CD14-positive monocyte (primary cell): ENCODE measurements at regions not wholly inside any gene's neighbourhood (a gene's known extent, or its start where the extent isn't known, plus 50 kb on each side); places are given as distances from the start of the nearest gene placed in this dataset.

Experiments
- DNase-seq, 3 donors: peaks; one replicate each; pipeline ENCODE4 v3.0.0-alpha.2; 2011 to 2022
- H2AFZ ChIP-seq: 2 replicates; pipeline ENCODE4 v1.6.0; 2012; ENCODE audit warnings: mild to moderate bottlenecking, low read depth, low read length, inconsistent platforms; ENCODE audit not compliant: insufficient read depth, poor library complexity, severe bottlenecking
- H3K27ac ChIP-seq, 2 donors: 1 replicate in 1 of 2; 2 replicates in 1 of 2; pipeline ENCODE4 v1.5.1; 2012 to 2013; ENCODE audit warnings: low read length in 2 of 2, control low read depth in 1 of 2, inconsistent platforms in 1 of 2, low read depth in 1 of 2, mild to moderate bottlenecking in 1 of 2
- H3K27me3 ChIP-seq, 2 donors: one replicate each; pipeline versions ENCODE4 v1.6.0 to v1.6.1; 2011 to 2013; ENCODE audit warnings: low read length in 2 of 2; ENCODE audit not compliant: control insufficient read depth in 2 of 2, insufficient read depth in 2 of 2
- H3K36me3 ChIP-seq, 2 donors: replicated peaks in 1 of 2; 1 replicate in 1 of 2; 2 replicates in 1 of 2; pipeline versions ENCODE4 v1.5.1 to v1.6.1; 2012 to 2013; ENCODE audit warnings: low read length in 2 of 2, control low read depth in 1 of 2, inconsistent platforms in 1 of 2, mild to moderate bottlenecking in 1 of 2; ENCODE audit not compliant: insufficient read depth in 2 of 2, control insufficient read depth in 1 of 2
- H3K4me1 ChIP-seq, 2 donors: 1 replicate in 1 of 2; 2 replicates in 1 of 2; pipeline versions ENCODE4 v1.5.1 to v1.6.1; 2012 to 2013; ENCODE audit warnings: low read length in 2 of 2, control low read depth in 1 of 2, inconsistent platforms in 1 of 2, mild to moderate bottlenecking in 1 of 2, moderate library complexity in 1 of 2; ENCODE audit not compliant: insufficient read depth in 2 of 2, control insufficient read depth in 1 of 2
- H3K4me2 ChIP-seq: replicated peaks from 2 replicates; pipeline ENCODE3; 2012; ENCODE audit warnings: low read length, moderate library complexity, mild to moderate bottlenecking; ENCODE audit not compliant: poor library complexity, severe bottlenecking; ENCODE audit errors: extremely low read depth
- H3K4me3 ChIP-seq, 3 experiments: fragments of 200-600 bp in 1 of 3; sonication (generic) in 1 of 3; replicated peaks in 1 of 3; 1 replicate in 2 of 3; 2 replicates in 1 of 3; pipeline ENCODE4 v1.5.1; 2011 to 2013; ENCODE audit warnings: low read length in 3 of 3, mild to moderate bottlenecking in 3 of 3, control low read depth in 2 of 3, low read depth in 2 of 3, inconsistent platforms in 1 of 3, moderate library complexity in 1 of 3
- H3K79me2 ChIP-seq: 2 replicates; pipeline ENCODE4 v1.6.0; 2012; ENCODE audit warnings: mild to moderate bottlenecking, control low read depth, inconsistent platforms, low read length, moderate library complexity; ENCODE audit not compliant: insufficient read depth
- H3K9ac ChIP-seq: 2 replicates; pipeline ENCODE4 v1.6.0; 2017; ENCODE audit warnings: low read length, mild to moderate bottlenecking; ENCODE audit not compliant: insufficient read depth, poor library complexity, severe bottlenecking
- H3K9me3 ChIP-seq, 2 donors: replicated peaks in 1 of 2; 1 replicate in 1 of 2; 2 replicates in 1 of 2; pipeline versions ENCODE4 v1.5.1 to v1.6.1; 2012 to 2013; ENCODE audit warnings: low read length in 2 of 2, control low read depth in 1 of 2; ENCODE audit not compliant: control insufficient read depth in 1 of 2, insufficient read depth in 1 of 2
- H4K20me1 ChIP-seq: 2 replicates; pipeline ENCODE4 v1.6.0; 2012; ENCODE audit warnings: mild to moderate bottlenecking, low read length, control low read depth, moderate library complexity; ENCODE audit not compliant: insufficient read depth
- H3K27ac Mint-ChIP-seq, 7 donors: one replicate each; pipeline ENCODE4 v1.8.0; 2020; ENCODE audit warnings: mild to moderate bottlenecking in 7 of 7, mixed read lengths in 7 of 7, moderate library complexity in 6 of 7, inconsistent platforms in 2 of 7
- H3K27me3 Mint-ChIP-seq, 3 donors: one replicate each; pipeline ENCODE4 v1.8.0; 2021 to 2022; ENCODE audit warnings: low read depth in 3 of 3, mild to moderate bottlenecking in 3 of 3, mixed read lengths in 3 of 3, moderate library complexity in 3 of 3, inconsistent platforms in 1 of 3
- H3K36me3 Mint-ChIP-seq, 2 donors: one replicate each; pipeline ENCODE4 v1.8.0; 2020; ENCODE audit warnings: mixed read lengths in 2 of 2, inconsistent platforms in 1 of 2, mild to moderate bottlenecking in 1 of 2
- H3K4me1 Mint-ChIP-seq: one replicate; pipeline ENCODE4 v1.8.0; 2020; ENCODE audit warnings: mild to moderate bottlenecking, mixed read lengths
- H3K4me3 Mint-ChIP-seq, 2 donors: one replicate each; pipeline ENCODE4 v1.8.0; 2020; ENCODE audit warnings: mild to moderate bottlenecking in 2 of 2, mixed read lengths in 2 of 2, moderate library complexity in 1 of 2
- H3K9me3 Mint-ChIP-seq, 7 donors: one replicate each; pipeline ENCODE4 v1.8.0; 2020 to 2022; ENCODE audit warnings: mixed read lengths in 7 of 7, mild to moderate bottlenecking in 6 of 7, moderate library complexity in 6 of 7, inconsistent platforms in 2 of 7
- WGBS: methylation state at CpG from one replicate; pipeline ENCODE4 v1.1.5; 2013; ENCODE audit warnings: missing lambda C conversion rate; ENCODE audit not compliant: insufficient coverage; 5-methylcytosine and 5-hydroxymethylcytosine counted together
- intact Hi-C, 2 donors: fragments of 100-400 bp; cut with micrococcal nuclease; formaldehyde crosslinking; loops; one replicate each; pipeline versions ENCODE4 v1.15.0 to v1.15.1; 2023
- TF ChIP-seq, protein P1 (sequence below): fragments of 200-600 bp; IDR thresholded peaks from one replicate; pipeline ENCODE4 v1.8.0; 2022; ENCODE audit warnings: antibody characterized with exemption, mild to moderate bottlenecking

DNA sequence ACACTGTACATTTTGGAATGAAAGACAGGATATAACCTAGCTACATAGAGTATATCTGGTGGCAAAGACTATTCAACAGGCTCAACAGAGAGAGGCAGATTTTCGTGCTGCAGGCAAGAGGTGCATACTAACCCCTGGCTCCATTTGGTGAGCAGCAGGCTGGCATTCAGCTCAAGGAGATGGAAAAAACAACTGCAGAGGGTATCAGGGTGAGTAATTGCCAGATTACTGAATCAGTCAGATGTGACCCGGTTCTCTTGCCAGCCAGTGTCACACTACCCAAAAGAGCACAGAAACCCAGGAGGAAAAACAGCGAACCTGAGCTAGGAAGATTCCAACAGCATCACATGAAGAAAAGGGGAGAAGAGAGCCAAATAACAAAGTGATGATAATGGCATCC, 130.4 kb upstream of the PRLR start:
- no peak overlapping the region for H3K9ac ChIP-seq
- Mint-ChIP-seq H3K27me3 (peaks cover 0 to 4% (median 0%) of the 10 kb centered on the region in 3 donors), H3K36me3 (peaks cover 0 to 2% of the 10 kb centered on the region in 2 donors), H3K27ac (no peak overlapping the region), H3K4me1 (no peaks in the 10 kb centered on the region), H3K4me3 (no peak overlapping the region), H3K9me3 (peaks cover 5 to 10% (median 10%) of the 10 kb centered on the region in 7 donors)
- WGBS, result no CpG with 5 or more reads among the region's 3 CpGs
- no peaks in the 10 kb centered on the region for H3K36me3 ChIP-seq
- no peak overlapping the region for H3K4me2 ChIP-seq
- no peak overlapping the region for H2AFZ ChIP-seq
- TF ChIP-seq, protein P1, sequence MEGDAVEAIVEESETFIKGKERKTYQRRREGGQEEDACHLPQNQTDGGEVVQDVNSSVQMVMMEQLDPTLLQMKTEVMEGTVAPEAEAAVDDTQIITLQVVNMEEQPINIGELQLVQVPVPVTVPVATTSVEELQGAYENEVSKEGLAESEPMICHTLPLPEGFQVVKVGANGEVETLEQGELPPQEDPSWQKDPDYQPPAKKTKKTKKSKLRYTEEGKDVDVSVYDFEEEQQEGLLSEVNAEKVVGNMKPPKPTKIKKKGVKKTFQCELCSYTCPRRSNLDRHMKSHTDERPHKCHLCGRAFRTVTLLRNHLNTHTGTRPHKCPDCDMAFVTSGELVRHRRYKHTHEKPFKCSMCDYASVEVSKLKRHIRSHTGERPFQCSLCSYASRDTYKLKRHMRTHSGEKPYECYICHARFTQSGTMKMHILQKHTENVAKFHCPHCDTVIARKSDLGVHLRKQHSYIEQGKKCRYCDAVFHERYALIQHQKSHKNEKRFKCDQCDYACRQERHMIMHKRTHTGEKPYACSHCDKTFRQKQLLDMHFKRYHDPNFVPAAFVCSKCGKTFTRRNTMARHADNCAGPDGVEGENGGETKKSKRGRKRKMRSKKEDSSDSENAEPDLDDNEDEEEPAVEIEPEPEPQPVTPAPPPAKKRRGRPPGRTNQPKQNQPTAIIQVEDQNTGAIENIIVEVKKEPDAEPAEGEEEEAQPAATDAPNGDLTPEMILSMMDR, result no peak
- H3K79me2 ChIP-seq, result no peaks in the 10 kb centered on the region
- peaks cover 0 to 4% of the 10 kb centered on the region in 2 donors for H3K9me3 ChIP-seq
- H3K4me1 ChIP-seq, result no peaks in the 10 kb centered on the region
- no peaks in the 10 kb centered on the region for H4K20me1 ChIP-seq
- intact Hi-C loops, result no loop called here
- H3K27me3 ChIP-seq, result no peaks in the 10 kb centered on the region
- no peak overlapping the region for H3K27ac ChIP-seq
- no peak overlapping the region for H3K4me3 ChIP-seq
- no peak for DNase-seq

DNA sequence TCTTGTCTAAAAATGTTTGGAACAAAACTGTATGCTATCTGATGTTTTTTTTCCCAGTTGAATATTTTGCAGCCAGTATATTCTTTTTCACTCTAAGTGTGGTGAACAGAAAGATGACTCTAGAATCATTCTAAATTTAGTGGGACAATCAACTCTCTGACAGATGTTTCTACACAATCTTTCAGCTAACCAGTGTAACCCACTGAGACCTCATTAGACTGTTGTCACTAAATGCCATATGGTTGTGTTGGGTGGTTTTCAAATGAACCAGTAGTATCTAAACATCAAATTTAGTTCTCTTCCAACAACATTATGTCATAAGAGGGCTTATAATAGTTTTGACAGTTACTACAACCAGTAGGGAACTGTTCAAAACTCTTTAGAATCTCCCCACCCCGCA, 129.6 kb upstream of the PRLR start:
- H3K27me3 Mint-ChIP-seq, result peaks cover 0 to 4% (median 0%) of the 10 kb centered on the region in 3 donors
- Histone ChIP-seq H3K9ac (no peak overlapping the region), H3K27me3 (no peaks in the 10 kb centered on the region), H3K36me3 (no peaks in the 10 kb centered on the region), H3K9me3 (peaks cover 0 to 4% of the 10 kb centered on the region in 2 donors), H3K4me3 (no peak overlapping the region), H4K20me1 (no peaks in the 10 kb centered on the region), H3K79me2 (no peaks in the 10 kb centered on the region), H3K4me1 (no peaks in the 10 kb centered on the region), H3K4me2 (no peak overlapping the region), H2AFZ (no peak overlapping the region), H3K27ac (no peak overlapping the region)
- H3K4me3 Mint-ChIP-seq, result no peak overlapping the region
- no peak for DNase-seq
- intact Hi-C loops, result no loop called here
- H3K9me3 Mint-ChIP-seq, result peaks cover 5 to 17% (median 11%) of the 10 kb centered on the region in 7 donors
- no CpG with 5 or more reads among the region's 1 CpG for WGBS
- TF ChIP-seq, protein P1, result no peak
- no peak overlapping the region for H3K27ac Mint-ChIP-seq
- H3K4me1 Mint-ChIP-seq, result no peaks in the 10 kb centered on the region
- H3K36me3 Mint-ChIP-seq, result peaks cover 0 to 2% of the 10 kb centered on the region in 2 donors
